IMR-90 (cell line): ENCODE measurements at regions not wholly inside any gene's neighbourhood (a gene's known extent, or its start where the extent isn't known, plus 50 kb on each side); places are given as distances from the start of the nearest gene placed in this dataset.

Experiments used
- ATAC-seq: fragments of 200-7000 bp; cut with Tn5 transposase; 2 replicates; pipeline ENCODE4 v1.9.1; 2020; ENCODE audit warnings: low read depth, mild to moderate bottlenecking, moderate library complexity
- BruUV-seq: library from RNA; stranded (reverse); fragments of 400-500 nt; replicated peaks from 2 replicates; lab custom pipeline; 2021; lab: Mats Ljungman, UMichigan
- CTCF ChIA-PET: fragments of 300-600 bp; formaldehyde crosslinking; extraction: SDS; loops from one replicate; lab custom pipeline; 2021; ENCODE audit warnings: antibody characterized with exemption; lab: Yijun Ruan, JAX
- POLR2A ChIA-PET: fragments of 300-600 bp; sonication (Branson Sonifier 250); formaldehyde crosslinking; loops from one replicate; lab custom pipeline; 2022; ENCODE audit warnings: antibody characterized with exemption; ENCODE audit not compliant: unreplicated experiment; lab: Charles Lee
- DNase-seq: peaks from one replicate; pipeline ENCODE4 v3.0.0; 2013
- H2AFZ ChIP-seq: replicated peaks from 2 replicates; pipeline ENCODE3; 2013; ENCODE audit warnings: low read length, mild to moderate bottlenecking; ENCODE audit not compliant: poor library complexity
- H2AK5ac ChIP-seq: 2 replicates; pipeline ENCODE4 v1.6.1; 2013; ENCODE audit warnings: low read depth, low read length, inconsistent platforms
- H2AK9ac ChIP-seq: replicated peaks from 2 replicates; pipeline ENCODE3; 2013; ENCODE audit warnings: mild to moderate bottlenecking, low read depth, low read length, moderate library complexity; ENCODE audit not compliant: poor library complexity
- H2BK120ac ChIP-seq: 2 replicates; pipeline ENCODE4 v1.6.1; 2013; ENCODE audit warnings: low read depth, low read length, inconsistent platforms
- H2BK15ac ChIP-seq: 3 replicates; pipeline ENCODE4 v1.6.1; 2013; ENCODE audit warnings: low read depth, low read length, inconsistent platforms
- H2BK20ac ChIP-seq: 2 replicates; pipeline ENCODE4 v1.6.1; 2013; ENCODE audit warnings: low read depth, mild to moderate bottlenecking, inconsistent platforms, low read length, moderate library complexity
- H2BK5ac ChIP-seq: 2 replicates; pipeline ENCODE4 v1.6.1; 2013; ENCODE audit warnings: mild to moderate bottlenecking, low read depth, low read length, inconsistent platforms; ENCODE audit not compliant: poor library complexity, severe bottlenecking
- H3K14ac ChIP-seq: replicated peaks from 2 replicates; pipeline ENCODE4 v1.6.1; 2013; ENCODE audit warnings: low read depth, low read length, inconsistent platforms
- H3K18ac ChIP-seq: 2 replicates; pipeline ENCODE4 v1.6.1; 2013; ENCODE audit warnings: low read depth, low read length, control low read depth
- H3K23ac ChIP-seq: 2 replicates; pipeline ENCODE4 v1.6.1; 2013; ENCODE audit warnings: low read depth, low read length, inconsistent platforms
- H3K27ac ChIP-seq: 2 replicates; pipeline ENCODE4 v1.5.1; 2013; ENCODE audit warnings: mild to moderate bottlenecking, control low read depth, low read length; ENCODE audit not compliant: insufficient read depth
- H3K27me3 ChIP-seq: 2 replicates; pipeline ENCODE4 v1.6.1; 2013; ENCODE audit warnings: low read length; ENCODE audit not compliant: control insufficient read depth, insufficient read depth
- H3K36me3 ChIP-seq: 2 replicates; pipeline ENCODE4 v1.6.1; 2013; ENCODE audit warnings: low read length, mixed read lengths; ENCODE audit not compliant: control insufficient read depth, insufficient read depth
- H3K4ac ChIP-seq: 2 replicates; pipeline ENCODE4 v1.6.1; 2013; ENCODE audit warnings: low read depth, low read length, inconsistent platforms
- H3K4me1 ChIP-seq: 2 replicates; pipeline ENCODE4 v1.6.1; 2013; ENCODE audit warnings: low read length, mixed read lengths; ENCODE audit not compliant: control insufficient read depth, insufficient read depth
- H3K4me2 ChIP-seq: 2 replicates; pipeline ENCODE4 v1.6.1; 2013; ENCODE audit warnings: low read depth, mild to moderate bottlenecking, control low read depth, low read length, moderate library complexity
- H3K4me3 ChIP-seq: 2 replicates; pipeline ENCODE4 v1.5.1; 2013; ENCODE audit warnings: low read depth, mild to moderate bottlenecking, control low read depth, low read length, moderate library complexity; ENCODE audit not compliant: insufficient read depth
- H3K56ac ChIP-seq: 2 replicates; pipeline ENCODE4 v1.6.1; 2013; ENCODE audit warnings: low read length, inconsistent platforms; ENCODE audit not compliant: insufficient read depth; ENCODE audit errors: extremely low read depth
- H3K79me1 ChIP-seq, 2 experiments: 2 replicates each; pipeline ENCODE4 v1.6.1; 2013; ENCODE audit warnings: low read length in 2 of 2, inconsistent platforms in 1 of 2, low read depth in 1 of 2
- H3K9ac ChIP-seq: 2 replicates; pipeline ENCODE4 v1.6.1; 2013; ENCODE audit warnings: low read depth, low read length, control low read depth
- H3K9me1 ChIP-seq: 2 replicates; pipeline ENCODE4 v1.6.1; 2013; ENCODE audit warnings: low read length, inconsistent platforms; ENCODE audit not compliant: insufficient read depth
- H3K9me3 ChIP-seq: 2 replicates; pipeline ENCODE4 v1.6.1; 2013; ENCODE audit warnings: low read length; ENCODE audit not compliant: control insufficient read depth, insufficient read depth
- H4K20me1 ChIP-seq: 2 replicates; pipeline ENCODE4 v1.6.1; 2013; ENCODE audit warnings: low read length, inconsistent platforms; ENCODE audit not compliant: insufficient read depth
- H4K5ac ChIP-seq: 2 replicates; pipeline ENCODE4 v1.6.1; 2013; ENCODE audit warnings: mild to moderate bottlenecking, low read depth, low read length, control low read depth
- H4K8ac ChIP-seq, 2 experiments: 2 replicates each; pipeline ENCODE4 v1.6.1; 2013; ENCODE audit warnings: low read depth in 2 of 2, low read length in 2 of 2, control low read depth in 1 of 2, inconsistent platforms in 1 of 2
- H4K91ac ChIP-seq: 2 replicates; pipeline ENCODE4 v1.6.1; 2013; ENCODE audit warnings: low read depth, low read length, inconsistent platforms; ENCODE audit not compliant: insufficient read depth
- POLR2A ChIP-seq: IDR thresholded peaks from 2 replicates; pipeline ENCODE4 v1.6.1; 2012; ENCODE audit warnings: mild to moderate bottlenecking, low read depth, low read length
- RCOR1 ChIP-seq: IDR thresholded peaks from 2 replicates; pipeline ENCODE4 v1.6.1; 2012; ENCODE audit warnings: mild to moderate bottlenecking, low read length, improper control_type of control experiment; ENCODE audit not compliant: insufficient replicate concordance
- dilution Hi-C: fragments of 300-500 bp; cut with HindIII; formaldehyde crosslinking; loops from one replicate; pipeline ENCODE4 v1.14.3; 2018; ENCODE audit warnings: low sequenced_read_pairs; ENCODE audit not compliant: unreplicated experiment
- in situ Hi-C: fragments of 300-500 bp; cut with MboI; formaldehyde crosslinking; loops from 3 replicates; pipeline ENCODE4 v1.14.3; 2019; ENCODE audit warnings: low sequenced_read_pairs, inconsistent platforms, mixed read lengths
- intact Hi-C: fragments of 100-400 bp; cut with micrococcal nuclease; formaldehyde crosslinking; loops from 2 replicates; pipeline ENCODE4 v1.10.0; 2022
- TF ChIP-seq, protein P1 (sequence below): fragments of 150-350 bp; IDR thresholded peaks from 2 replicates; pipeline ENCODE4 v1.6.1; 2016; ENCODE audit warnings: low read depth, mild to moderate bottlenecking, low read length, moderate library complexity, borderline replicate concordance

DNA sequence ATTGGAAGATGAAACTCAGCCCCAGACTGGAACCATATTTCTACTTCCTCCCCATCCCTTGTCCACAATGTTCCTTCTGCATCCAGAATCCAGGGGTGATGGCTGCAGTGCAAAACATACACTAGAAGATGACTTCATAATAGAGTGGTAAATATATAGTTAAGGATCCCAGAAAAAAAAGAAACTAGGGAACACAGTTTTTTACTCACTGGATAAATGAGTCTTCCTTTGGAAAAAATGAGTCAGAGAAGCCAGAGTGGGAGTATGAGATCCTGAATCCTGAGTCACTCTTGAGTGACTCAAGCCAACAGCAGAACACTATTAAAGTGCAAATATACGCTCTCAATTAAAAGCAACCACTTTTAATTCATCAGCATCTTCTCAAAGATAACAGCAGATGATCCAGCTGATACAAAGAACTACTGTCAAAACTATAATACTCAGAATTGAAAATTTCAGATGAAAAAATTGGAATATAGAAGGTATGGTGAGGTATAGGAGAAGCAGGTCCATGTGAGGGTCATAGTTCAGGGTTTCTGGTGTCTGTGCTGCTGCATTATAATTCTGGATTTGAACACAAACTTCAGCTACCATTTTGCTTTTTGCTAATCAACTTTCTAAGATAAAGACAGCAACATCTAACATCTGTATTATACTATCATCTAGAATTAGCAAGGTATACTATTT, 987.2 kb upstream of the CDH2 start (continued):
- TF ChIP-seq, protein P1, sequence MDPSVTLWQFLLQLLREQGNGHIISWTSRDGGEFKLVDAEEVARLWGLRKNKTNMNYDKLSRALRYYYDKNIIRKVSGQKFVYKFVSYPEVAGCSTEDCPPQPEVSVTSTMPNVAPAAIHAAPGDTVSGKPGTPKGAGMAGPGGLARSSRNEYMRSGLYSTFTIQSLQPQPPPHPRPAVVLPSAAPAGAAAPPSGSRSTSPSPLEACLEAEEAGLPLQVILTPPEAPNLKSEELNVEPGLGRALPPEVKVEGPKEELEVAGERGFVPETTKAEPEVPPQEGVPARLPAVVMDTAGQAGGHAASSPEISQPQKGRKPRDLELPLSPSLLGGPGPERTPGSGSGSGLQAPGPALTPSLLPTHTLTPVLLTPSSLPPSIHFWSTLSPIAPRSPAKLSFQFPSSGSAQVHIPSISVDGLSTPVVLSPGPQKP: no peak

DNA sequence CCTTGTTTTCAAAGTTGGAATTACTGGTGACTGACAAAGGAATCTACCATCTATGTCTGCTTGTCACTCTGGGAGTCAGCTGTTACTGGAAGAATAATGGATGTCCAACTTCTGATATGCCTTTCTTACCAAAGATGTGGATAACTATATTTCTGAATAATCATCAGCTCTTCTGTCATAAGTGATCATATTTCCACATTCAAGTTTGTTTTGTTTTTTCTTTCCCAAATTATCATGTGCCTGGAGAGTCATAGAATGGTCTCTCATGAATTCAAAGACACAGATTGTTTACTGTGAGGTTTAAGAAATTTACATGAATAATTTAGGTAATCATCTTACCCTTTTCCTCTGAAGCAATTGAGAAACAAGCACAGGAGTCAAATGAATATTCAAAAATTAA, 986.7 kb upstream of the CDH2 start:
- H4K20me1 ChIP-seq: no peaks in the 10 kb centered on the region
- no peaks in the 10 kb centered on the region for H3K27me3 ChIP-seq
- peak overlapping the region; percentile 99 for H2BK20ac ChIP-seq
- ChIA-PET CTCF (interaction anchor here (0.6 kb wide), 1 partner anchor 77 kb away, joined by 3 read pairs; no protein-coding TSS in a partner anchor), POLR2A (no interaction called here)
- peak overlapping the region; percentile 95 for H3K56ac ChIP-seq
- H2BK120ac ChIP-seq: peak overlapping the region; percentile 99
- in situ Hi-C loops (no loop called here), intact Hi-C loops (loop anchor here (5.0 kb wide), 1 partner anchor 166 kb away; no protein-coding TSS in a partner anchor), dilution Hi-C loops (no loop called here)
- ATAC-seq (no peak), DNase-seq (no peak)
- peaks cover 0 to 8% of the 10 kb centered on the region in 2 experiments; a peak in 1 of 4 replicates for H3K79me1 ChIP-seq
- no peak overlapping the region for H2AK9ac ChIP-seq
- H3K4me1 ChIP-seq: peaks cover 11% of the 10 kb centered on the region
- H3K18ac ChIP-seq: peak overlapping the region; percentile 99
- H3K23ac ChIP-seq: peak overlapping the region; percentile 73
- no peak overlapping the region for H2AFZ ChIP-seq
- H3K4me2 ChIP-seq: peak overlapping the region; percentile 63
- no peak overlapping the region for H3K4me3 ChIP-seq
- H4K5ac ChIP-seq: peak overlapping the region; percentile 99
- H3K4ac ChIP-seq: peak overlapping the region; percentile 91
- peak overlapping the region; percentile 98 for H3K14ac ChIP-seq
- no peaks in the 10 kb centered on the region; the same call in 1 of the 2 replicates for H3K36me3 ChIP-seq
- H3K9me3 ChIP-seq: no peaks in the 10 kb centered on the region
- peak overlapping the region; percentile 100 for H2BK5ac ChIP-seq
- H4K8ac ChIP-seq: peak overlapping the region; percentile 96 to 99
- H3K27ac ChIP-seq: peak overlapping the region; percentile 91
- peak overlapping the region; percentile 94 for H2BK15ac ChIP-seq
- BruUV-seq: TSS peak; percentile 89
- H2AK5ac ChIP-seq: peak overlapping the region; percentile 60
- TF ChIP-seq POLR2A (0 out of 2 replicates have a peak, but pooled peaks have one; percentile 6), RCOR1 (no peak)
- peak overlapping the region; percentile 83 for H4K91ac ChIP-seq
- no peaks in the 10 kb centered on the region for H3K9me1 ChIP-seq
- H3K9ac ChIP-seq: peak overlapping the region; percentile 24; the same call in 1 of the 2 replicates
